Gastroesophageal sphincter (tissue), 4 donors: ENCODE measurements at regions not wholly inside any gene's neighbourhood (a gene's known extent, or its start where the extent isn't known, plus 50 kb on each side); places are given as distances from the start of the nearest gene placed in this dataset.
A peak's percentile ranks its signal among the peaks of the same experiment; 100 is the strongest.

Source experiments
- ATAC-seq: fragments of 150-250 bp; one replicate; pipeline ENCODE4 v1.9.1; 2016; ENCODE audit warnings: mild to moderate bottlenecking, moderate library complexity
- H3K27ac ChIP-seq, 4 donors: fragments of 200-600 bp; sonication (generic) in 3 of 4; 1 replicate in 3 of 4; 2 replicates in 1 of 4; pipeline ENCODE4 v1.5.1; 2016 to 2019
- H3K27me3 ChIP-seq: fragments of 200-600 bp; sonication (generic); one replicate; pipeline ENCODE4 v1.5.1; 2019
- H3K36me3 ChIP-seq, 2 donors: fragments of 200-600 bp; sonication (generic); one replicate each; pipeline ENCODE4 v1.5.1; 2019; ENCODE audit warnings: control low read depth in 1 of 2
- H3K4me1 ChIP-seq, 3 donors: fragments of 200-600 bp; sonication (generic); 1 replicate in 2 of 3; 2 replicates in 1 of 3; pipeline ENCODE4 v1.5.1; 2016 to 2019; ENCODE audit warnings: control low read depth in 2 of 3
- H3K4me3 ChIP-seq, 2 donors: fragments of 200-600 bp; sonication (generic); one replicate each; pipeline ENCODE4 v1.5.1; 2019; ENCODE audit warnings: mild to moderate bottlenecking in 1 of 2, moderate library complexity in 1 of 2
- H3K9me3 ChIP-seq, 3 donors: fragments of 200-600 bp; sonication (generic); one replicate each; pipeline ENCODE4 v1.5.1; 2017 to 2019; ENCODE audit warnings: control low read depth in 2 of 3
- CTCF ChIP-seq, 4 experiments: fragments of 200-600 bp in 2 of 4; fragments of 450-650 bp in 2 of 4; sonication (generic) in 1 of 4; IDR thresholded peaks; one replicate each; pipeline ENCODE4 v1.5.1; 2017 to 2019; ENCODE audit warnings: antibody characterized with exemption in 4 of 4, mild to moderate bottlenecking in 2 of 4, moderate library complexity in 2 of 4
- EP300 ChIP-seq: sonication (generic); formaldehyde crosslinking; IDR thresholded peaks from one replicate; pipeline ENCODE4 v1.6.1; 2017; ENCODE audit warnings: antibody characterized with exemption, mild to moderate bottlenecking
- POLR2A ChIP-seq, 2 donors: fragments of 450-650 bp; IDR thresholded peaks; one replicate each; pipeline ENCODE4 v1.6.1; 2017; ENCODE audit warnings: antibody characterized with exemption in 2 of 2, mild to moderate bottlenecking in 2 of 2, moderate library complexity in 1 of 2
- POLR2AphosphoS5 ChIP-seq: sonication (generic); formaldehyde crosslinking; IDR thresholded peaks from one replicate; pipeline ENCODE4 v1.6.1; 2017; ENCODE audit warnings: antibody characterized with exemption
- WGBS, 2 donors: methylation state at CpG; one replicate each; pipeline ENCODE4 v1.1.5; 2018; ENCODE audit warnings: low coverage in 1 of 2; 5-methylcytosine and 5-hydroxymethylcytosine counted together

- WGBS, 2 donors = 80 to 88% methylated on average over 1 of the region's 1 CpG
- Histone ChIP-seq H3K27me3 (no peaks in the 10 kb centered on the region), H3K27ac (no peak overlapping the region), H3K9me3 (peaks cover 0 to 7% (median 0%) of the 10 kb centered on the region in 3 donors), H3K4me1 (no peaks in the 10 kb centered on the region), H3K4me3 (no peak overlapping the region), H3K36me3 (no peaks in the 10 kb centered on the region)
- TF ChIP-seq CTCF (IDR thresholded peaks at IDR 0.05) (no peak), POLR2AphosphoS5 (no peak), EP300 (no peak)
- no peak for ATAC-seq
These were observed 915.6 kb downstream of the METTL15 start for GRCh38 chr11:29023761-29024160.

GRCh38 chr11:29022676-29023075, 914.5 kb downstream of the METTL15 start:
- H3K36me3 ChIP-seq = no peaks in the 10 kb centered on the region
- H3K9me3 ChIP-seq = no peaks in the 10 kb centered on the region
- no peak for ATAC-seq
- H3K4me3 ChIP-seq = no peak overlapping the region
- TF ChIP-seq EP300 (no peak), CTCF (IDR thresholded peaks at IDR 0.05) (no peak), POLR2AphosphoS5 (no peak)
- H3K4me1 ChIP-seq = no peaks in the 10 kb centered on the region
- no peak overlapping the region for H3K27ac ChIP-seq
- 36 to 39% methylated on average over 2 of the region's 2 CpGs for whole genome bisulfite sequencing, 2 donors
- H3K27me3 ChIP-seq = no peaks in the 10 kb centered on the region

GRCh38 chr11:29019960-29020683, 911.9 kb downstream of the METTL15 start:
- TF ChIP-seq CTCF (IDR thresholded peaks at IDR 0.05) (peak in 1 of 4 experiments; percentile 10), POLR2AphosphoS5 (no peak), POLR2A (IDR thresholded peaks at IDR 0.05) (no peak), EP300 (no peak)
- H3K4me1 ChIP-seq = no peaks in the 10 kb centered on the region
- ATAC-seq = no peak
- H3K27me3 ChIP-seq = no peaks in the 10 kb centered on the region
- no peaks in the 10 kb centered on the region for H3K36me3 ChIP-seq
- H3K9me3 ChIP-seq = no peaks in the 10 kb centered on the region
- H3K4me3 ChIP-seq = no peak overlapping the region
- WGBS, 2 donors = 83% methylated on average over 3 of the region's 3 CpGs
- no peak overlapping the region for H3K27ac ChIP-seq

GRCh38 chr11:29018631-29019030, 910.4 kb downstream of the METTL15 start:
- ATAC-seq = no peak
- no peak for TF ChIP-seq CTCF (IDR thresholded peaks at IDR 0.05)
- TF ChIP-seq POLR2A (IDR thresholded peaks at IDR 0.05) = no peak
- no peak for TF ChIP-seq EP300
- TF ChIP-seq POLR2AphosphoS5 = no peak
- Histone ChIP-seq H3K36me3 (no peaks in the 10 kb centered on the region), H3K4me1 (no peaks in the 10 kb centered on the region), H3K4me3 (no peak overlapping the region), H3K27me3 (no peaks in the 10 kb centered on the region), H3K9me3 (no peaks in the 10 kb centered on the region), H3K27ac (no peak overlapping the region)
- WGBS, 2 donors = 0 to 5% methylated on average over 2 of the region's 2 CpGs

- 85 to 90% methylated on average over 2 of the region's 2 CpGs for WGBS, 2 donors
- no peaks in the 10 kb centered on the region for H3K9me3 ChIP-seq
These were observed 909.8 kb downstream of the METTL15 start for GRCh38 chr11:29017941-29018340.

More at GRCh38 chr11:29017941-29018340, 909.8 kb downstream of the METTL15 start:
- TF ChIP-seq EP300 (no peak), POLR2AphosphoS5 (no peak), CTCF (IDR thresholded peaks at IDR 0.05) (no peak), POLR2A (IDR thresholded peaks at IDR 0.05) (no peak)
- Histone ChIP-seq H3K4me3 (no peak overlapping the region), H3K36me3 (no peaks in the 10 kb centered on the region), H3K27ac (no peak overlapping the region), H3K4me1 (no peaks in the 10 kb centered on the region), H3K27me3 (no peaks in the 10 kb centered on the region)
- ATAC-seq = no peak
